Stimulated activated CD4-positive, alpha-beta T cell treated with anti-CD3 and anti-CD28 coated beads, Interleukin-15, amount 100 ng/mL, for 1 hour (primary cell): ENCODE measurements at regions not wholly inside any gene's neighbourhood (a gene's known extent, or its start where the extent isn't known, plus 50 kb on each side); places are given as distances from the start of the nearest gene placed in this dataset.

Source experiments
- DNase-seq, 2 donors: peaks; one replicate each; pipeline ENCODE4 v3.0.0-alpha.2; 2020; ENCODE audit warnings: low read depth in 1 of 2, low spot score in 1 of 2

DNA sequence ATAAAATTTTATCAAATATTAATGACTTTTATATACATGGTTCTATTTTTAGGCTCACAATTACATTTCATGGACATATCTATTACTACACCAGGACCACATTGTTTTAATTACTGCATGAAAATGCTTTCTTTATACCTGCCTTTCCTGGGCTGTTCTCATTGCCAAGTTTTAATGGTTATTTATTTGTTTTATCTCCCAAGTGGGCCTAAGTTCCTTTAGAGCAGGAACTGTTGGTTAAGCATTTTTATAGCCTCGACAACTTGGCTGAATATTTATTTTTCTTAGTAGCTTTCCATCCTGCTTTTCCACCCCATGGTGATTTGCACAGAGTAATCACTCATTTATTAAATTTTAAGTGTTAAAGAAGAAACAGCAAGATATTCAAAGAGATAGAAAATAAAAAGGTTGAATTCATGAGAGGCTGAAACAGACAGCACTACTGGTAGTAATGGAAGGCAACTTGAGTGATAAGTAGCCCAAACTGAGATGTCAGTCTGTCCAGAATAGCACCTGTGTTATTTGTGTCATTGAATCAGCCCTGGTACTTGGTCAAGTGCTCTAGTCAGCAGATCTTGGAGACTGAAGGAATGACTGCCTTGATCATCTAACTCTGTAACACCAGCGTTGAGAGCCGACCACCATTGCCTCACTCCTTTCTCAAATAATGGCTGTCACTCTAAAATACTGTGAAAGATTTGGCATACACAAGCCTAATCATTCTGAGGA is 119.1 kb upstream of the EGLN3 start:
- DNase-seq: no peak

GRCh38 chr14:34067587-34067986 is 116.7 kb upstream of the EGLN3 start:
- DNase-seq: no peak

GRCh38 chr14:34065690-34066391 is 115.0 kb upstream of the EGLN3 start:
- DNase-seq: no peak

GRCh38 chr14:34065236-34065635 is 114.4 kb upstream of the EGLN3 start:
- no peak for DNase-seq

- DNase-seq: no peak
Measured at GRCh38 chr14:34064349-34064748, 113.5 kb upstream of the EGLN3 start.

DNA sequence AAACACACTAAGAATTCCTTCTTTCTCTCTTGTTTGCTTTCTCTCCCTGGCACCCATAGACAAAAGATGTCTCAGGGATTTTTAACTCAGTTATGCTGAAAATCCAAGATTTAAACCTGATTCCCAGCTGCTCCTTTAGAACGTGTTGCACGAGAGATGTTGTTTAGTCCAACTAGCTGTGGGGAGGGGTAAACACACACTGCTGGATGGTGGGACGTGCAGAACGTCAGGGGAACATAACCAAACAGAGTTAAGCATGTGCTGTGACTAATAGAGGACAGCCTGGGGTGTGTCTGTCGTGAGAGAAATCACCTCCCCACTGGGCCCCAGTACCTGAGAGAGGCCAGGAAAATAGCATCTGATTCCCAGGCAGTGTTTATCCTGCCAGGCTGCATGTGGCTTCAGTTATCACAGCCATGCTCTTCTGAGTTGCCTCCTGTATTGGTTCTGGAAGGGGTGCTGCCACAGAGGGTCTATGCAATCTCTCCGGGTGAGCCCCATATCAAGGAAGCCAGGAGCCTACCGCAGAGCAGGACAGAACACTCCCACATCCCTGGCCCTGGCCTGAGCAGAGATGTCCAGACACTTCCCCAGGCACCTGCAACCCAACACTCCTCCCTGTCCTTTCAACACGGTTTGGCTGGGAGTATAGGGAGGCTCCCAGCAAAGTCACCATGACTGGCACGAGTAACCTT is 112.7 kb upstream of the EGLN3 start:
- no peak for DNase-seq

DNA sequence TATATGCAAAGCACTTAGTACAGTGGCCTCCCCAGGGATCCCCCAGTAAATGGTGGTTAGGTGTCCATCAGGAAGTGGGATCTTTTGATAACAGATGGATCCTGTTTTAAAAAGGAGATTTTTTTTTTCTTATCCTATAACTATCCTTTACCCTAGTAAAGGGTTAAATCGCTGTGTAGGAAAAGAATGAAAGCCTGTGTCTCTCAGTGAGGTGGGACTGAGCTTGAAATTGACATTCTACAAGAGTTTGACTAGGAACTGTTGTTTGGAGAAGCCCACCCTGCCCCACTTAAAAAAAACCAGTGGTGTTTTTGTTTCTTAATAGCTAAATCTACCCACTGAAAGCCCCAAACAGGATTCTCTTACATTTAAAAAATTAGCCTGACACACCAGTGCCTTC is 112.2 kb upstream of the EGLN3 start:
- DNase-seq: no peak

DNA sequence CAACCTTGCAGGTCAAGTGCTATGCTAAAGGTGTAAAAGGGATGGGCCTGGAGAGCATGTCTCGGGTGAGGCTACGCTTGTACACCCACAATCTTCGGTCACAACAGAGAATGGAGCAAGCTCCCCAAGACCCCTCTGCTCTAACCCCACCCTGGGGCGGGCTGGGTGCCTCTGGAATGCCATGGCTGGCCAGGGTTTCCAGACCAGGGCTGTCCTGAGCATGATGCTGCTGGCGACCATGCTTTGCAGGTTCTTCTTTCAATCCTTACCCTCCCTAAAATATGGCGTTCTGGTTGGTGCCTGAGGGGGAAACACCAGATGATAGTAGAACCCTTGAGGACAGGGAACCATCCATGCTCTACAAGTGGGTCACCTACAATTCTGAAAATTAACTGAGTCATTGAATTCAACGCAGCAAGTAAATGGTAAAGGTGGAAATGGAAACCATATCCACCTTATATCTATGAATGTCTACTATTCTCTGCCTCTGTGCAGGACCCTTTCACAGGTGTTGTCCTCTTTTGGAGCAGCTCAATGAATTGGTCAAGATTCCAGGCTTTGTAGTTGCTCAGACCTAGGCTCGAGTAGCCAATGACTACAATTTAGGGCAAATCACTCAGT is 111.6 kb upstream of the EGLN3 start:
- DNase-seq: no peak

GRCh38 chr14:34060651-34060999 is 109.8 kb upstream of the EGLN3 start:
- no peak for DNase-seq

DNA sequence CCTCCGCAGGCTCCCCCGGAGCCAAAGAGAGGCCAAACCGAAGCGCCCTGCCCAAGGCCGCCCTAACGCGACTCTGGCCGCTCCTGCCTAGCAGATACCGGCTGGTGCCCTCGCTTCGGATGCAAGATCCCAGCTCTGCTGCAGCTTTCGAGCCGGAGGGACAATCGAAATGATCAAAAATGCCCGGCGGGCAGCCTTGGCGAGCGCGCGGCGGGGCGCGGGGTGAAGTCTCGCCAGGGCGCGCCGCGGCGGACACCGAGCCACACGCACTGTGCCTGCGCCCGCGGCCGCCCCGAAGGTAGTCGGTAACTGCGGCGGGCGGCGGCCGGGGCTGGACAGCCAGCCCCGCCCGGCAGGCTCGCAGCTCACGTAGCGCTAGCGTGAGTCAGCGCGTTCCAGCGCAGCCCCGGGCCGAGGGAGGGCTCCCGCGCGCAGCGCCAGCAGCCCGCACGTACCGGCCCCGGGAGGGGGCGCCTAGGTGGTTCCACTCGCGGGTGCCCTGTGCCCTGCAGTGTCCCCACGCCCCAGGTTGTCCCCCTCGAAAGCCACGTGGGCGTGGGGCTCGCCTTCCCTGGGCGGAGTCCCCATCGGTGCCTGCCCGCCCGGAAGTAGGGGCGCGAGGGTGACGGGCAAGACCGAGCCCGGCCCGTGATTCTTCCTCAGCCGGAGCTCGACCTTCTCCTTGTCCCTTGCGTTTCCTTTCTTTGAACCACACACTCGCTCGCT is 109.2 kb upstream of the EGLN3 start:
- DNase-seq: peak; percentile 37 to 39

DNA sequence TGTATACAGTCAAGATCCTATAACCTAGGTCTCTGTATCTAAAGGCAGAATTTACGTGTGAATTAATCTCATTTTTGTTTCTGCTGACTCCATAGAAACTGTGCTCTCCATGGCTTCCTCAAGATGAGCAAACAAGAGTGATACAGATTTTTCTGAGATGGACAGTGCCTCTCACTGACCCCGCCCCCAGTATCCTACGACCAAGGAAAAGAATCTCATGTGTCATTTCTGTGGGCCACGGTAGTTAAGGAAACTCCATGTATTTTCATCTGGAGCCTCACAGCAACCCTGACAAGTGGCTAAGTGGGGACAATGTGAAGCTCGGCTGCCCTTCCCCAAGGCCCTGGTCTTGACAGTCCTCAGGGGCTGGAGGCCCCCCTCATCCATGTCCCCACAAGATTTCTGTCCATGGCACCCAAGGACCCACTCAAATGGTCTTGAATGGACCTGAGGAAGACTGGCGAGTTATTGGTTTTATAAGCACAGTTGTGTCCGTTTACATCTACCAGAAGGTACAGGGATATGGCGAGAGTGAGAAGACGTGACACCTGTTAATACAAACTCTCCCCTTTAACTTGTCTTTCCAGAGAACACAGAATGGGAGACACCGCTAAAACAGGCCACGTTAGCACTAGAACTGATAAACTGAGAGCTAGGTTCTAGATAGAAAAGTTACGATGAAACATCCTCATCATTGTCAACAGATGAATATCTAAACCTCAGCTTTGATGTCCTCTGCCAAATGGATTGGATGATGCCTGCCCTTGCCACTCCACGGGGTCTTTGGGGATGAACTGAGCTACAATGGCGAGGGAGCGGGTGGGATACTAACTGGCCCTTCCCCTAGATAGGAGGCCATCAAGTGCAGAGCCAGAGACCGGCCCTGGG is 108.4 kb upstream of the EGLN3 start:
- no peak for DNase-seq

DNA sequence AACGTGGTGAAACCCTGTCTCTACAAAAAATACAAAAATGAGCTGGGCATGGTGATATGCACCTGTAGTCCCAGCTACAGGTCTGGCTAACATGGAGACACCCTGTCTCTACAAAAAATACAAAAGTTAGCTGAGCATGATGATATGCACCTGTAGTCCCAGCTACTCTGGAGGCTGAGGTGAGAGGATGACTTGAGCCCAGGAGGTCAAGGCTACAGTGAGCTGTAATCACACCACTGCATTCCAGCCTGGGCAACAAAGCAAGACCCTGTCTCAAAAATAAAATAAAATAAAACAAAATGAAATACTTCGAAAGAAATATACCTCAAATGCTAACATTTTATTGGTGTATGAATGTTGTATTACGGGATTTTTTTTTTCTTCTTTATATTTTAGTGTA is 107.6 kb upstream of the EGLN3 start:
- DNase-seq: no peak

DNA sequence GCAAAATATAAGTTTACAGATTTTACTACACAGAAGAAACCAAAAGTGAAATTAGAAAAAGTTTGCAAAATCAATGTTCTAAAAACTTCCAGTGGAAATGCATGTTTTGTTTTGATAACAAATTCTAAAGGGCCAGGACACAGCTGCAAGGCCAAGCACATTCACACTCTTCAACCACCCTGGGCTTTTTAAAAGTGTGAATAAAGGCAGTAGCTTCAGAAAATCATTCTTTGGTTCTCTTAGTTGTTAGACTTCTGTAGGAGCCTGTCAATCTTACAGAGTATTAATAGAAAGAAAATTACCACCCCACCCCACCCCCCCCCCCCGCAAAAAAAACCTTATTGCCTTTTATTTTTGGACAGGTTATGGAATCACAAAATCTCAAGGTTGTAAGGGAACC is 105.2 kb upstream of the EGLN3 start:
- DNase-seq: no peak

DNA sequence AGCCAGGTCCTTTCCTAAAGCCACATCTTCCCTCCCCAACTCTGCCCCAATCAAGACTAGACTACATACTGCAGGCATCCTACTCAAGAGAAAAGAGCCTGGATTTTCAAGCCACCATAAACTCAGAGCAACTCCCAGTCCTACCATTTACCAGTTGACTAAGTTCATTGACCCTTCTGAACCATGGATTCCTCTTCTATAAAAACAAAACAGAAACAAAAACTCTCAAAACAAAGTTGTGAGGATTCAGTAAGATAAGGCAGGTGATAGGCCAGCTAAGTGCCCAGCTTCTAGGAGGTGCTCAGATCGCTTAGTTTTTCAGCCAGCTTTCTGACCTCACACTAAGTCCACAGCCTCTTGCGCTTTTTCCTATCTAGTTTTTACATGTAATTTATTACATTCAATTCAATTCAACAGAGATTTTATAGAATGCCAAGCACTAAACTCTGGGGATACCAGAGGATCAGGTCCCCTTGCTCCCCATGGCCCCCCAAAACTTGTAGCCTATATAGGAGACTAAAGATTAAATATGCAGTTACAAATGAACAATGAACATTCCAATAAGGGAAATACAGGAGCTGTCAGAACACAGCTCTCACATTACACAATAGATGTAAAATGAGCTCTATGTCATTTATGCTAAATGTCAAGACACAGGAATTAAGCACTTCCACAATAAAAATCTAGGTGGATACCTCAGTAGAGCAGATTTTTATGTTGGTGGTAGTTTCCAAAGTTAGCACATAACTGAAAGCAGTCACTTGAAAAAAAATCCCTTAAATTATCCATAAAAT is 104.5 kb upstream of the EGLN3 start:
- DNase-seq: no peak

GRCh38 chr14:34053666-34054065 is 102.8 kb upstream of the EGLN3 start:
- DNase-seq: no peak

DNA sequence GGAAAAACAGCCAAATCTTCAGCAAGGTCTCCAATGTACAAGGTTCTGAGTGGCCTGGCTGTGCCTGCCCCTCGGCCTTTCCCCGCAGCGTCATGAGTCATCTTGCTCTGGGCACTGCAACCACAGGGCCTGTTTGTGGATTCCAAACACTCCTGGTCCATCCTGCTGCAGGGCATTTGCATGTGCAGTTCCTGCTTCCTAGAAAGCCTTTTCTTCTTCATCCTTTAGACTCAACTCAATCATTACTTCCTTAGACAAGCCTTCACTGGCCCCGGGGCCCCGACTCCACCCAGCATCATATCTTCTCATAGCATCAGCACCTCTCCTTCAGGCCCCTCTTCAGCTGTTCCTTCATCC is 101.8 kb upstream of the EGLN3 start:
- DNase-seq: no peak

DNA sequence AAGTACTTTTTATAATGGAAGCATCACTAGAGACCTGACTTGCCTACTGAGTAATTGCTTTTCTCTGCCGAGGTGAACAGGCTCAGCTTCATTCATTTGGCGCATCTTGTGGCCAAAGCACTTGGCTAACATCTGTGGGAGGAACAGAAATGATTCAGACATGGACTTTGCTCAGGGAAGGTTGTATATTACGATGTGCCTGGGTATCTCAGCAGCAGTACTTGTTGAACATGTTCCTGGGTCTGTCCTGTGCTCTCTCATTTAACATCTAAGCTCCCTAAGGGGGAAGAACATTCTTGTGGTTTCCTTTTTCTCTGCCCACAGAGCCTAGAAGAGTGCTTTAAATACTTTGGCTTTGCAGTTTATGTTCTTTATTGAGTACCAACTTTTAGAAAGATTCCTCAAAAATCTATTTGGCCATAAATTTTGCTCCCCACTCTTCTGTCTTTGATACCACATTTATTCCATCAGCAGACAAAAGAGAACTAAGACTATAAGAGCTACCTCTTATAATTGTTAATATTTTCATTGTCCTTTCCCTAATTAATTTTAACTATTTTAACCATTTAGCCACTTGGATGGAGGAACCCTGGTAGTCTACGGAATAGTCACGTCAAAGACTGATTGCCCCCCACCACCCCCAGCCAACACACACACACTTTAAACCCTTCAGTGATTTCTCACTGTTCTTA is 101.2 kb upstream of the EGLN3 start:
- DNase-seq: no peak

DNA sequence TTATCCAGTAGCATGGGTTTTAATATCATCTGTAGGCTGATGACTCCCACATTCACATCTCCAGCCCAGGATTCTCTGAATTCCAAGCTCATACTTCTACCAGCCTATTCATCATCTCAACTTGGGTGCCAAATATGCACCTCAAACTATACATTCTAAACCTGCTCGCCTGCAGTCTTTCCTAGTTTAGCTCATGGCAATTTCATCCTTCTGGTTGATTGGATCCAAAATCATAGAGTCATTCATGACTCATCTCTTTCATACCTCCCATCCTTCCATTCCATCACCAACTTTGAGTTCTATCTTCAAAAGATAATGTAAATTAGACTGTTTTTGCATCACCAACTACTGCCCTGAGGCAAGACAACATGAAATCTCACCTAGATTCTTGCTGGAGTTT is 99.7 kb upstream of the EGLN3 start:
- DNase-seq: no peak

DNA sequence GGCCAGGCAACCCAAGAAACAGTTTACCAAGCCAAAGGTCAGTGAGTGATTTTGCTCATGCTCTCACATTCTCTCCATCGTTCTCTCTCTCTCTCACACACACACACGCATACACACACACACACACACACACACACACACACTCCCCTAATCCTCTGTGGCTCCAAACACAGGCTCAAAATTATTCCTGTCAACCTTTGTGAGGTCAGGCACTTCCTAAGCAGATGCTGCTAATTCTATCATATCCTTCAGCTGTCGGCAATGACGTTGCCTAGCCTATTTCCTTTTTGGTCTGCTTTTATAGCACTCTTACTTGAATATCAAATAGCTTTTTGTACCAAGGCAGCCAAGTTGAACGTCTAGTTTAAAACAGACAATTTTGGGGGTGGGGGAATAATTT is 98.9 kb upstream of the EGLN3 start:
- no peak for DNase-seq
